ENCODE measurements at regions not wholly inside any gene's neighbourhood (a gene's known extent, or its start where the extent isn't known, plus 50 kb on each side); places are given as distances from the start of the nearest gene placed in this dataset.

DNA sequence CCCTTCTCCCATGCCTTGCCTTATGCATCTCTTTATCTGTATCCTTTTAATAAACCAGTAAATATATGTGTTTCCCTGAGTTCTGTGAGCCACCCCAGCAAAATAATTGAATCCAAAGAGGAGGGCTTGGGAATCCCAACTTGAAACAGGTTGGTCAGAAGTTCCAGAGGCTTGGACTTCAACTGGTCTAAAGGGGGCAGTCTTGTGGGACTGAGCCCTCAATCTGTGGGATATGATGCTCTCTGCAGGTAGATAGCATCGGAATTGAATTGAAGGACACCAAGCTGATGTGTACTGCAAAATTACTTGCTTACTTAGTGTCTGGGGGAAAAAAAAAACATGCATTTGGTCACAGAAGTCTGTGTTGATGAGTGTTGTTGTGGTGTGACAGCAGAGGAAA lies 1033.5 kb upstream of the TMEFF2 start (continued):
- no peak for TF ChIP-seq RBAK (tag by site-specific recombination; IDR thresholded peaks at IDR 0.05)
- no peak for TF ChIP-seq ZNF311 (tag by site-specific recombination; IDR thresholded peaks at IDR 0.05; ENCODE audit: borderline replicate concordance)
- TF ChIP-seq, protein P1, sequence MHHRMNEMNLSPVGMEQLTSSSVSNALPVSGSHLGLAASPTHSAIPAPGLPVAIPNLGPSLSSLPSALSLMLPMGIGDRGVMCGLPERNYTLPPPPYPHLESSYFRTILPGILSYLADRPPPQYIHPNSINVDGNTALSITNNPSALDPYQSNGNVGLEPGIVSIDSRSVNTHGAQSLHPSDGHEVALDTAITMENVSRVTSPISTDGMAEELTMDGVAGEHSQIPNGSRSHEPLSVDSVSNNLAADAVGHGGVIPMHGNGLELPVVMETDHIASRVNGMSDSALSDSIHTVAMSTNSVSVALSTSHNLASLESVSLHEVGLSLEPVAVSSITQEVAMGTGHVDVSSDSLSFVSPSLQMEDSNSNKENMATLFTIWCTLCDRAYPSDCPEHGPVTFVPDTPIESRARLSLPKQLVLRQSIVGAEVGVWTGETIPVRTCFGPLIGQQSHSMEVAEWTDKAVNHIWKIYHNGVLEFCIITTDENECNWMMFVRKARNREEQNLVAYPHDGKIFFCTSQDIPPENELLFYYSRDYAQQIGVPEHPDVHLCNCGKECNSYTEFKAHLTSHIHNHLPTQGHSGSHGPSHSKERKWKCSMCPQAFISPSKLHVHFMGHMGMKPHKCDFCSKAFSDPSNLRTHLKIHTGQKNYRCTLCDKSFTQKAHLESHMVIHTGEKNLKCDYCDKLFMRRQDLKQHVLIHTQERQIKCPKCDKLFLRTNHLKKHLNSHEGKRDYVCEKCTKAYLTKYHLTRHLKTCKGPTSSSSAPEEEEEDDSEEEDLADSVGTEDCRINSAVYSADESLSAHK (tag by site-specific recombination; IDR thresholded peaks at IDR 0.05): no peak

DNA sequence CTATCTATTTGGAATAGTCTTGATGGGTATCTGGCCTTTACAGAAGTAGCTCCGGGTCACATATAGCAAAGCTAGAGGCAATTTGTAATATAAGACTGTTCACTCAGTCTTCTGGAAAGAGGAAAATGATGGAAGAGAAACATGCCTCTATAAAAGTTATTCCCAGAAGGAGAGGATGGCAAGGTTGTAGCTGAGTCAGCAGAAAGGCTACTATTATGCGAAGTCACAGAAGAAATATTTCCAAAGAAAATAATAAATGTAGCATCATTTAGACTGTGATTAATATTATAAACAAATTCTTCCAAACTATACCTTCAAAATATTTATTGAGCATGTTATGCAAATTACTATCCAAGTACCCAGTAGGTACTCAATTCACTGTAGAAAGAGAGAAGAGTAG lies 1027.7 kb upstream of the TMEFF2 start:
- TF ChIP-seq MEIS1 (CRISPR knock-in tag; IDR thresholded peaks at IDR 0.05; ENCODE audit: borderline replicate concordance) (no peak), ZNF169 (tag by site-specific recombination; IDR thresholded peaks at IDR 0.05) (no peak), ZNF223 (tag by site-specific recombination; IDR thresholded peaks at IDR 0.05) (no peak), ZNF623 (tag by site-specific recombination; IDR thresholded peaks at IDR 0.05) (no peak), ZNF529 (tag by site-specific recombination; IDR thresholded peaks at IDR 0.05; ENCODE audit: insufficient replicate concordance) (no peak), PRDM10 (tag by site-specific recombination; IDR thresholded peaks at IDR 0.05) (no peak), ZNF488 (tag by site-specific recombination; IDR thresholded peaks at IDR 0.05) (no peak), ZSCAN4 (tag by site-specific recombination; IDR thresholded peaks at IDR 0.05) (no peak), ZNF324 (tag by site-specific recombination; IDR thresholded peaks at IDR 0.05) (no peak), ZNF792 (tag by site-specific recombination; IDR thresholded peaks at IDR 0.05) (no peak), TRIM28 (IDR thresholded peaks at IDR 0.05; ENCODE audit: borderline replicate concordance, low read length) (no peak), ZNF76 (tag by site-specific recombination; IDR thresholded peaks at IDR 0.05; ENCODE audit: borderline replicate concordance, low read depth) (no peak), ZNF658 (tag by site-specific recombination; IDR thresholded peaks at IDR 0.05) (no peak), WT1 (tag by site-specific recombination; IDR thresholded peaks at IDR 0.05) (no peak)
- TF ChIP-seq, protein P2, sequence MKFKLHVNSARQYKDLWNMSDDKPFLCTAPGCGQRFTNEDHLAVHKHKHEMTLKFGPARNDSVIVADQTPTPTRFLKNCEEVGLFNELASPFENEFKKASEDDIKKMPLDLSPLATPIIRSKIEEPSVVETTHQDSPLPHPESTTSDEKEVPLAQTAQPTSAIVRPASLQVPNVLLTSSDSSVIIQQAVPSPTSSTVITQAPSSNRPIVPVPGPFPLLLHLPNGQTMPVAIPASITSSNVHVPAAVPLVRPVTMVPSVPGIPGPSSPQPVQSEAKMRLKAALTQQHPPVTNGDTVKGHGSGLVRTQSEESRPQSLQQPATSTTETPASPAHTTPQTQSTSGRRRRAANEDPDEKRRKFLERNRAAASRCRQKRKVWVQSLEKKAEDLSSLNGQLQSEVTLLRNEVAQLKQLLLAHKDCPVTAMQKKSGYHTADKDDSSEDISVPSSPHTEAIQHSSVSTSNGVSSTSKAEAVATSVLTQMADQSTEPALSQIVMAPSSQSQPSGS (tag by site-specific recombination; IDR thresholded peaks at IDR 0.05; ENCODE audit: low read depth): no peak
- Histone ChIP-seq H3K27ac (ENCODE audit: extremely low read depth, low read depth, low read length) (no peak overlapping the region), H3K9me3 (ENCODE audit: control insufficient read depth, insufficient read depth, low read depth, low read length) (no peaks in the 10 kb centered on the region), H3K36me3 (ENCODE audit: control insufficient read depth in 2 of 2, insufficient read depth in 1 of 2, low read length in 2 of 2) (no peaks in the 10 kb centered on the region), H3K4me1 (ENCODE audit: control insufficient read depth, insufficient read depth, low read length) (no peaks in the 10 kb centered on the region), H3K4me3 (ENCODE audit: low read depth, low read length) (no peak overlapping the region)
- CTCF ChIA-PET: interaction anchor here (0.6 kb wide), 1 partner anchor 217 kb away, joined by 3 read pairs; no protein-coding TSS in a partner anchor
- POLR2A ChIA-PET: no interaction called here
